ENCODE measurements at regions not wholly inside any gene's neighbourhood (a gene's known extent, or its start where the extent isn't known, plus 50 kb on each side); places are given as distances from the start of the nearest gene placed in this dataset.

DNA sequence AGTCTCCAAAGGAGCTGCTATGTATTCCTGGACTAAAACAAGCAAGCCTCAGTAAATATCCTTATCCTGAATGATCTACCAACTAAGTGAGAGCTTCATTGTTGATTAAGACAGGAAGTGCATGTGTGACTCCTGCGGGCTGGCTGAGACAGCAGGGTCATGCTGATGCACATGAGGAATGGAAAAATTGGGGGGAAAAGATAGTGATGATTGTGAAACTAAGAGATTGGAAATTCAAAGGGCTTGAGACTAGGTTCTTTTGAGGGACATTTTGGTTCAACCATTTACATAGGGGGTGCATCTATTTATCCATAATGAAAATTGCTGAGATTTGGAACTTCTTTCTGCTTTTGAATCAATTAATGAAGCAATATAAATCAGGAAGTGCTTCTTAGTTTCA lies 61.1 kb upstream of the C1QTNF7 start:
- H3K4me1 ChIP-seq (ENCODE audit: control insufficient read depth, insufficient read depth, low read length) = no peaks in the 10 kb centered on the region
- no peak overlapping the region for H3K4me3 ChIP-seq (ENCODE audit: low read depth, low read length)
- H3K9ac ChIP-seq (ENCODE audit: low read depth, low read length) = no peak overlapping the region
- H3K36me3 ChIP-seq (ENCODE audit: control insufficient read depth, insufficient read depth, low read length) = no peaks in the 10 kb centered on the region
- no peaks in the 10 kb centered on the region for H3K27me3 ChIP-seq (ENCODE audit: control insufficient read depth, insufficient read depth, low read length)
- H3K9me3 ChIP-seq (ENCODE audit: control insufficient read depth, insufficient read depth, low read length) = no peaks in the 10 kb centered on the region

DNA sequence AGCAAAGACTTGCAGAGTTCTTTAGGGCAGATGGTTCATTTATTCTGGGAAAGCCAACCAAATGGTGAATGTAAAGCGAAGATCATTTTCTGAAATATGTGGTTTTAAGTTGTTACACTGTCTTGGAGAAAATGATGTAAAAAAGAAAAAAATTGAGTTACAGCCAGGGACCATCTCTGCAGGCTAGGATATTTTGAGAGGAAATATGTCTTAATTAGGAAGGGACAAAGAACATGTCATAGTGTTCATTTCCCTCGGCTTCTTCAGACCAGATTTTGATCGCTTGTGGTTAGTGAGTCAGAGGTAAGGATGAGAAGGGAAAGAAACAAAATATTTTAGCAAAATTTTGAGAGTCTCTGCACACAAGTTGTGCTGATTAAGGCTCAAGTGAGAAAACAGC lies 59.0 kb upstream of the C1QTNF7 start:
- H3K36me3 ChIP-seq (ENCODE audit: control insufficient read depth, insufficient read depth, low read length) = no peaks in the 10 kb centered on the region
- H3K4me3 ChIP-seq (ENCODE audit: low read depth, low read length) = no peak overlapping the region
- no peaks in the 10 kb centered on the region for H3K4me1 ChIP-seq (ENCODE audit: control insufficient read depth, insufficient read depth, low read length)
- no peak overlapping the region for H3K9ac ChIP-seq (ENCODE audit: low read depth, low read length)
- H3K9me3 ChIP-seq (ENCODE audit: control insufficient read depth, insufficient read depth, low read length) = no peaks in the 10 kb centered on the region
- no peaks in the 10 kb centered on the region for H3K27me3 ChIP-seq (ENCODE audit: control insufficient read depth, insufficient read depth, low read length)

DNA sequence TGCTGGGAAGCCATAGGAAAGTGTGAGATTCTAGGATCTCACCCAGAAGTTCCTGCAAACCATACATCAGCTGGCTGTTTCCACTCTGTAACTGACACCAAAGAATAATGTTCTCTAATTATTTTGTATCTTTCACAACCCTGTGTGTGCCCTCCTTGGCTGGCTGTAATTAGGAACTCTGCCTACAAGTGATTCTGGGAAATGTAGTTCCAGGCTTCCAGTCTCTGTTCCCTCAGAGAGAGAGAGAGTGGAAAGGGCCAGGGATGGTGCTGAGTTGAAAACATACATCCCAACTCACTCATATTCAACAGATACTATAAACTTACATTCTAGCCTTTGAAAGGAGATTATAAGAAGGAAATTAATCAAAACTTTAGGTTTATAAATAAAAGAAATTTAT lies 57.5 kb upstream of the C1QTNF7 start:
- no peak overlapping the region for H3K4me3 ChIP-seq (ENCODE audit: low read depth, low read length)
- H3K27me3 ChIP-seq (ENCODE audit: control insufficient read depth, insufficient read depth, low read length) = no peaks in the 10 kb centered on the region
- no peak overlapping the region for H3K9ac ChIP-seq (ENCODE audit: low read depth, low read length)
- H3K9me3 ChIP-seq (ENCODE audit: control insufficient read depth, insufficient read depth, low read length) = no peaks in the 10 kb centered on the region
- no peaks in the 10 kb centered on the region for H3K36me3 ChIP-seq (ENCODE audit: control insufficient read depth, insufficient read depth, low read length)
- no peaks in the 10 kb centered on the region for H3K4me1 ChIP-seq (ENCODE audit: control insufficient read depth, insufficient read depth, low read length)

DNA sequence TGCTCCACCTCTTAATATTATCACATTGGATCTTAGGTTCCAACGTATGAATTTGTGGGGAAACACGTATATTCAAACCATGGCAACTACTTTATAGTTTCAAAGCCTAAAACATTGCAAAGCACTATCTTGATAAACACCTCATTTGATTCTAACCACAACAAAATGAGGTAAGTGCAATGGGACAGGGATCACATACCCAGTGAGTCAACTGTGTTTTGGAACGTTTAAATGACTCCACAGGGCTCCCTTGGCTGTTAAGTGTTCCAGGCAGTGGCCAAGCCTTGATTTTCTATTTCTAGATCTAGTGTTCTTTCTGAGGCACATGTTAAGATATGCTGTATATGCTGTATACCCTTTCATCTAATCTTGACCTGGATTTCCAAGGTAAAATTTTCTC lies 54.5 kb upstream of the C1QTNF7 start:
- H3K9ac ChIP-seq (ENCODE audit: low read depth, low read length) = no peak overlapping the region
- H3K4me3 ChIP-seq (ENCODE audit: low read depth, low read length) = no peak overlapping the region
- H3K27me3 ChIP-seq (ENCODE audit: control insufficient read depth, insufficient read depth, low read length) = no peaks in the 10 kb centered on the region
- H3K9me3 ChIP-seq (ENCODE audit: control insufficient read depth, insufficient read depth, low read length) = no peaks in the 10 kb centered on the region
- H3K36me3 ChIP-seq (ENCODE audit: control insufficient read depth, insufficient read depth, low read length) = no peaks in the 10 kb centered on the region
- peaks cover 17% of the 10 kb centered on the region for H3K4me1 ChIP-seq (ENCODE audit: control insufficient read depth, insufficient read depth, low read length)

DNA sequence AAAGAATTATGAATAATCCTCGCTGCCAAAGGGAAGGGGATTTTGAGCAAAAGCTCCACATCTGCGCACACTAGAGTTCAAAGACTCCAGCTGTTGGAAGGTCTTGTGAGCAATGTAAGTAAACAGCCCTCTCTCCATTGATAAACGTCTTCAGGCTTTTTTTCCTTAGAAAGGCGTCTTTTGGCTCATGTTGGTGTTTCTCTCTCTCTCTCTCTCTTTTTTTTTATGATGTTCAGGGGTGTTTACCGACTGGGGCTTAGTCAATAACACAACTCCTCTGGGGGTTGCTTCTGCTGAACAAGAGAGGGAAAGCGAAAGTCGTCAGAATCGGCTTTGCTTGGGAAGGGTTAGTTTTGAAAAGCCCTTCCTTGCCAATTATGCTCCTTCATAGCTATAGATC lies 53.2 kb upstream of the C1QTNF7 start:
- Histone ChIP-seq H3K27me3 (ENCODE audit: control insufficient read depth, insufficient read depth, low read length) (no peaks in the 10 kb centered on the region), H3K9me3 (ENCODE audit: control insufficient read depth, insufficient read depth, low read length) (no peaks in the 10 kb centered on the region), H3K4me1 (ENCODE audit: control insufficient read depth, insufficient read depth, low read length) (peaks cover 17% of the 10 kb centered on the region), H3K9ac (ENCODE audit: low read depth, low read length) (no peak overlapping the region), H3K36me3 (ENCODE audit: control insufficient read depth, insufficient read depth, low read length) (no peaks in the 10 kb centered on the region), H3K4me3 (ENCODE audit: low read depth, low read length) (no peak overlapping the region)

DNA sequence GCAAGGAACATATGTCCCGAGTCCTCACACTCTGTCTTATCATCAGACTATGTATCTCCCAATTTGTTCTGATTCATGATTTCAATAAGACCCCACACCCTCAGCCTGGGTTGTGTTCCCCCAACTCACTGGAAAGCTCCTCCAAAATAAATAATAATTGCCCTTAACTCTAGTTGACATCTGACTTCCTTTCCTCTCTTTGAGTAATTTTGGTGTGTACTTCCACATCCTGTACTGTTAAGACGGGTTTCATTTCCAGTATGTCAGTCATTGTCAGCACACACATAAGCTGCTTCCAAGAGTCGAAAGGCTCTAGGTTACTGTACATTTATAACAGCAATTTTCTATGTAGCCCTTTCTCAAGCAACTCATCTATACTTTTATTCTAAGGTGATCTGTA lies 52.2 kb upstream of the C1QTNF7 start:
- H3K27me3 ChIP-seq (ENCODE audit: control insufficient read depth, insufficient read depth, low read length) = no peaks in the 10 kb centered on the region
- no peaks in the 10 kb centered on the region for H3K36me3 ChIP-seq (ENCODE audit: control insufficient read depth, insufficient read depth, low read length)
- H3K4me1 ChIP-seq (ENCODE audit: control insufficient read depth, insufficient read depth, low read length) = peaks cover 17% of the 10 kb centered on the region
- H3K9me3 ChIP-seq (ENCODE audit: control insufficient read depth, insufficient read depth, low read length) = no peaks in the 10 kb centered on the region
- no peak overlapping the region for H3K9ac ChIP-seq (ENCODE audit: low read depth, low read length)
- no peak overlapping the region for H3K4me3 ChIP-seq (ENCODE audit: low read depth, low read length)

DNA sequence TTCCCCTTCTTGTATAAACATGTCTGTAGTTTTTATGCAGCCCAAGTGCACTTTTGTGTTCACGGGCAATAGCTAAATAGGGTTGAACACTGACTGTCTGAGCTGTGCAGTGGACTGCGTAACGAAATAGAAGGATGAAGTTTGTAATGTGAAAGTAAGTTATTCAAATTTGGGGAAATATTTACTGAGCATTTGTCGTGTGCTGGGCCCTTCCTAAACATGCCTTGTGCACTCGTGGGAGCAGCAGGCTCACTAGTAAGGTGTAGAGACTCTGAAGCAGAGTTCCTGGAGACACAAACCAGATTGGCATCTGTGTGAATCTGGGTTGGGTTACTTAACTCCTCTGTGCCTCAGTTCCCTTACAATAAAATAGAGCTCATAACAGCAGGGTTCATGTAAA lies 51.7 kb upstream of the C1QTNF7 start:
- no peaks in the 10 kb centered on the region for H3K9me3 ChIP-seq (ENCODE audit: control insufficient read depth, insufficient read depth, low read length)
- H3K4me1 ChIP-seq (ENCODE audit: control insufficient read depth, insufficient read depth, low read length) = peaks cover 17% of the 10 kb centered on the region
- H3K27me3 ChIP-seq (ENCODE audit: control insufficient read depth, insufficient read depth, low read length) = no peaks in the 10 kb centered on the region
- H3K9ac ChIP-seq (ENCODE audit: low read depth, low read length) = no peak overlapping the region
- no peak overlapping the region for H3K4me3 ChIP-seq (ENCODE audit: low read depth, low read length)
- H3K36me3 ChIP-seq (ENCODE audit: control insufficient read depth, insufficient read depth, low read length) = no peaks in the 10 kb centered on the region

DNA sequence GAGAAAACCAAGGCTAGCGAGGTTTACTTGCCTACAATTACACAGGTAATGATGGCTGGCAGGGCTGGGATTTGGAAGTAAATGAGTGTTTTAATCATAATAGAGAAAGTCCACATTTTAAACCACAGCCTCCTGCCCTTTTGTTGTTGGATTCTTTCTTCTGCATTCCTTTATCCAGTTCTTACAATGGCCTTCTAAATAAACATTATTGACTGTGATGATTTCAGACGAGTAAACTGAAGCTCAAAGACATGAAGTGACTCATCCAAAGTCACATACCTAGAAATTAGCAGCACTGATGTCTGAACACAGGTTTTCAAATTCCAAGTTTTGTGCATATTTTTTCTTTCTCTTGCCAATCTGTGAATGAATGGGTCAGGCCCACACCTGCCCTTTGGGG lies 51.2 kb upstream of the C1QTNF7 start:
- Histone ChIP-seq H3K9me3 (ENCODE audit: control insufficient read depth, insufficient read depth, low read length) (no peaks in the 10 kb centered on the region), H3K4me3 (ENCODE audit: low read depth, low read length) (no peak overlapping the region), H3K27me3 (ENCODE audit: control insufficient read depth, insufficient read depth, low read length) (no peaks in the 10 kb centered on the region), H3K4me1 (ENCODE audit: control insufficient read depth, insufficient read depth, low read length) (peaks cover 17% of the 10 kb centered on the region), H3K9ac (ENCODE audit: low read depth, low read length) (no peak overlapping the region), H3K36me3 (ENCODE audit: control insufficient read depth, insufficient read depth, low read length) (no peaks in the 10 kb centered on the region)

Data from iPS-15b (cell line).